EH (cell line): ENCODE measurements at regions not wholly inside any gene's neighbourhood (a gene's known extent, or its start where the extent isn't known, plus 50 kb on each side); places are given as distances from the start of the nearest gene placed in this dataset.
"Not testable (repeated sequence)": the region's sequence is repeated elsewhere in the genome, so short reads cannot be mapped to it uniquely, and the experiment has no call there.

Experiments
- DNase-seq: peaks from one replicate; pipeline ENCODE4 v3.0.0-alpha.2; 2015; ENCODE audit warnings: low read depth

DNA sequence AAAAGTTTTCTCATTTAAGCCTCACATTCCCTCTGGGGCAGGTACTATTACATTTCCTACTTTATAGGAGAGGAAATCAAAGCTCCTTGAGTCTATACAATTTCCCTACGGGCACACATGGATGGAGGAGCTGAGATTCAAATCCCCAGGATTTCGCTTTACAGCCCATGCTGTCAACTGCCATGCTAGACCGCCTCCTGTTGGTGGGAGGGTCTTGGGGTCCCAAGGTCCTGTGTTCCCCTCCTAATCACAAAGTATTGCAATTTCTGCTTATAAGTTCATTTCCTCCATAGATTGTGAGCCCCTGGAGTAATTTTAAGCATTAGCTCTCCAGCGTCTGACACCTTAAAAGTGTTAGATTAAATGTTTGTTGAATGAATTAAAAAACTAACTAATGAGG, 95.9 kb upstream of the SMARCA2 start:
- DNase-seq: no peak

DNA sequence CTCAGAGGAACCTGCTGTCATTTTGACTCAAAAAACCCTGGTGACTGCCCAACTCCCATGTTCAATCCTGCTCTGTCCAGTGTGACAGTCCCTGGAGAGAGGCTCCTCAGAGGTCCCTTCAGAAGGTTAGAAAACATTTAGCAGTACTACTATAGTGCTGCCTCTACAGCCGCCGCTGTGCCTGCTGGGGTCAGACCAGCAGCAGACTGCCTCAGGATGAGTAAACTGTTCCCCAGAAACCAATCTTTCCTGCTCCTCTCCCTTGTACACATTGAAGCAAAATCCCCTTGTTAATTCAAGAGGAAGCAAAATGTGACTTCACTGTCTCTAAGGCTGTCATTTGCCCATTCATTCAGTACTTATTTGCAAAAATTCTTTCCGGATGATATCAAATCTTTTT, 94.8 kb upstream of the SMARCA2 start:
- DNase-seq: no peak

DNA sequence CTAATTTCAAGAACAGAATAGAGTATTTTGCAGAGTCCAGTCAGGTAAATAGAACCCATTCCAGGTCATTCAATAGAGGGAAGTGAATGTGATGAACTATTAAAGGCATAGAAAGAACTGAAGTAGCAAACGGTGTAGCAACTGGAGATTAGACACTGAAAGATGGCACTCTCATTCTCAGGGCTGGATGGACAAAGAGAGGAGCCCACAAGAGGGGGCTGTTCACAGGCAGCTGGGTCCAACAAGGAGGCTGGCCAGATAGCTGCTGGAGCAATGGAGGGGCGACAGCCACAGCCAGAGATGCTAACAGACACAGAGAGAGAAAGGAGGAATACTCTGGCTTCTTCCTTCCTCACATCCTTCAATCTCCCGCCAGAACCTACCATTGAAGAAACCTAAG, 93.1 kb upstream of the SMARCA2 start:
- no peak for DNase-seq

DNA sequence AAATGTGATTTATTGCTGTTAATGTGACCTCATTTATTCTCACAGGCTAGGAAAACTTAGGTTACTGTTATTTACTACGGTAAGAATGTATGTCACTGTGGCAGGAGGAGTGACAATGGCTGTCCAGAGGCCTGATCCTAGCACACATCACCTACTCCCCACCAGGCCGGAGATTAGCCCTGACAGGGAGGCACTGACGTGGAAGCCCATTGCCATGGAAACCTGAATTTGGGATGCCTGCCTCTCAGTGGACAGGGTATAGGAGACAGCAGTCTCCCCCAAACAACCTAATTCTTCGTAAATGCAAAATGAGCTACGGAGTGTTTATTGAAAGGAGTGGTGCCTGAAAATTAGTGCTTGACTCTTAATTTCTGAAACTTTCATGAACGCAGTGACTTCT, 87.6 kb upstream of the SMARCA2 start:
- no peak for DNase-seq

DNA sequence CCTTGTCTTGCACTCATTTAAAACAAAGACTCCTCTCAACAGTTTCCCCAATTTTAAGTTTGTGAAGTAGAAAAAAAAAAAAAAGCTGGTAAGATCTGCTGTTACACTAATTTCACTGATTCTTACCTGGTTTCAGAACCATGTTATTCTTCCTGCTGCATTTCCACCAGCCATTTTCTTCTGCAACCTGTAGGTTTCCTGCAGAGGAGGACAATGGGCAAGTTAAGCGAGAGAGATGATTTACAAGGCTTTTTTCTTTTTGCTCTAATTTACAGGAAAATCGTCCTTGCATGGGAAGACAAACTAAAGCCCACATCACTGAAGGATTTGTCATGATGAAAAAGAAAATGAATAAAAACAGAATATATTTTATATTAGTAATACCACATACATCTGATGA, 86.0 kb upstream of the SMARCA2 start:
- no peak for DNase-seq

DNA sequence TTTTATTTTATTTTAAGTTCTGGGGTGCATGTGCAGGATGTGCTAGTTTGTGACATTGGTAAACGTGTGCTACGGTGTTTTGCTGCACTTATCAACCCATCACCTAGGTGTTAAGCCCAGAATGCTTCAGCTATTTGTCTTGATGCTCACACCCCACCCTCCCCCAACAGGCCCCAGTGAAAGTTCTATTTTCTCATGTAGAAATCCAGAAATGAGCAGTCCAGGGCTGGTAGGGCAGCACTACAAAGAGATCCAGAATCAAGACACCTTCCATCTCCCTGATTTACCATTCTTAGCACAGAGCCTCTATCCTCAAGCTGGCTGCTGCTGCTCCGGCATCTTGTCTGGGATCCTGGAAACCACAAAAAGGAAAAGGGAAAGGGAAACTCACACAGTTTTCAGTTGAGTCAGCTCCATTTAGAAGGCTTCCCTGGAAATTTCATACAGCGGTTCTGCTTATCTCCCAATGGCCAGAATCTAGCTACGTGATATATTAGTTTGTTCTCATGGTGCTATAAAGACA, 85.4 kb upstream of the SMARCA2 start:
- no peak for DNase-seq

DNA sequence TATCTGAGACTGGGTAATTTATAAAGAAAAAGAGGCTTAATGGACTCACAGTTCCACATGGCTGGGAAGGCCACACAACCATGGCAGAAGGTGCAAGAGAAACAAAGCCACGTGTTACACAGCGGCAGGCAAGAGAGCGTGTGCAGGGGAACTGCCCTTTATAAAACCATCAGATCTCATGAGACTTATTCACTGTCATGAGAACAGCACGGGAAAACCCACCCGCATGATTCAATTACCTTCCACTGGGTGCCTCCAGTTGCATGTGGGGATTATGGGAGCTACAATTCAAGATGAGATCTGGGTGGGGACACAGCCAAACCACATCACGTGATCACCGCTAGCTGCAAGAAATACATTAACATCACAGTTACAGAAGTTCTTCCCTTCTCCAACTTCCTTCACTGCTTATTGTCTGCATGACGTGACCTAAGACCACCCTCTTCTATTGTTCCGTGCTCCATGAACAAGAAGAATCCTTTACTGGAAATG, 84.9 kb upstream of the SMARCA2 start:
- not testable (repeated sequence) for DNase-seq

DNA sequence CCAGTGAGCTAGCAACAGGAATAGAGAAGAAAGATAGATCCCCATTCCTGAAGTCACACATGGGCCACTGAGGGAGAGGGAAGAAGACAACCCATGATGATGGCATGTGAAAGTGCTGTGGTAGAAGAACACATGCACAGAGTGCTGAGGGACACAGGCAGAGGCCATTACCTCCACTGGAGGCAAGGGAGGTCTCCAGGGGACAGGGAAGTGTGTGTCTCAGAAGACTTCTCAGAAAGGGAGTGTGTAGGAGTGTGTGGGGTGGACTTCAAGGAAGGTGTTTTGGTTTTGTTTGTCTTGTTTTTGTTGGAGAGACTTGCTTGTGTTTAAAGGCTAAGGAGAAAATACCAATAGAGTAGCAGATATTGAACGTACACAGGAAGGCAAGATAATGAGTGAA, 77.0 kb upstream of the SMARCA2 start:
- DNase-seq: no peak

DNA sequence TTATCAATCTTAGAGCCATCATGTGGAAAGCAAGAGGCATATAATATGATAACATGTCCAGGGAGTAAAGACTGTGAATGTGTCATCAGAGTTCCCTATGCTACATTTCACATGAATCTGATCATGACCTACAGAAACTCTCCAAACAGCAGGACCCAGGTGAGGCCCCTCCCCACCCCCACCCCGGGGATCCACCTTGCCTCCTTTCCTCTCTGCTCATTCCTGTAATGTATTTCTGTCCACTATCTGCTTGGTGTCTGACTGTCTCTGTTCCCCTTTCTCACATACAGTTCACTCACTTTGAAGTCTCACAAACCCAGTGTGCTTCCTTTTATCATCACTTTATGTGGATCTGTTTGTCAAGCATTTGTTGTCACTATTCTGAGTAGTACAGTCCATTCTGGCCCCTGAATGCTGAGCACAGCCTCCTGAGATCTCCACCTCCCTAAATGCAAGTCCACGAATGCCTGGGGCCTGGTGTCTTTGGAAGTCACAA, 76.4 kb upstream of the SMARCA2 start:
- DNase-seq: no peak

DNA sequence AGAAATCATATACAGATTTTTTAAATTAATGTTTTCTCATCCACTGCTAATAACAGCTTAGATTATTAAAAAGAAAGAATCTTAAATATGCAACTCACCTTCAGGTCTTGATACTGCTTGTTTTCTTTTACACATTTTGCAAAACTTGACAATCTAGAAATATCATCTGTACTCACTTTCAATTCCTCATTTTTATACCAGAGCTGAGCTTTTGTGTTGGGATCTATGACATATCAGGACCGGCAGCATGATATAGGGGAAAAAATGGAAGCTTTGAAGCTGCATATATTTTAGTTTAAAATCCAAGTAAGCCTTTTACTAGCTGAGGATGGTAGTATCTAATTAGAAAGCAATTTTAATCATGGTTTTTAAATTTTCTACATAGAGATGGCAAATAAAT, 75.7 kb upstream of the SMARCA2 start:
- no peak for DNase-seq

DNA sequence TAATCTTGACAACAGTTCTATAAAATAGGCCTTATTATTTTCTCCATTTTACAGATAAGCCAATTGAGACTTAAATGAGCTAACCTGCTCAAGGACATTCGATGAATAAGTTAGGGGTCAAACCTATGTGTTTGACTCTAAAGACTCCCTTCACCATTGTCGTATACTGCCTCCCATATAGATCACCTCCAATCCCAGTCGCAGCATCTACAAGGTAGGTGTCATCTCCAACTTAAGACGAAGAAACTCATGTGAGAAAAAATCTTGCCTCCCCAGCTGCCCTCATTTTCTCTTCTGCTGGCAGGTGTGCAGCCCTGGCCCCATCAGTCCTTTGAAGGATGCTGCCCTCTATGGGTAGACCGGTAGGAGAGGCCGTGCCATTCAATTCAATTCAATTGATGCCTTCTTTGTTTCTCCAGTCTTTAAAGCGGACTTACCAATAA, 75.2 kb upstream of the SMARCA2 start:
- DNase-seq: peak; percentile 9

DNA sequence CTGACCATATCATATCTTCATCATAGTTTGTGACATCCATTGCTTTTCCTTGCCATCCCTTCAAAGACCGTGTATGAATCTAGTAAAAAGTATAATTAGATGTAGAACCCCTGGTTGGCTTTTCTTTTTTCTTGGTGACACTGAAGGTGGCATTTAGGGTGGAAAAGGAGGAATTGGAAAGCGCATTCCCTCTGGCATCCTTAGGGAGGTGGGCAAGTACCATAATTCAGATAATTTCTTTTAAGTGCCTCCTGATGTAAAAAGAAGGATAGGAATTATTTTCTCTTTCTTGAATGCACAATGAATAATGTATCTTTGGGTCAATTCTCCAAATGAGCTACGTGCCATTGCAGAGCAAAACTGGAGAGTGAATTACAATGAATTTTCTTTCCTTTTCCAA, 73.2 kb upstream of the SMARCA2 start:
- peak; percentile 21 for DNase-seq

DNA sequence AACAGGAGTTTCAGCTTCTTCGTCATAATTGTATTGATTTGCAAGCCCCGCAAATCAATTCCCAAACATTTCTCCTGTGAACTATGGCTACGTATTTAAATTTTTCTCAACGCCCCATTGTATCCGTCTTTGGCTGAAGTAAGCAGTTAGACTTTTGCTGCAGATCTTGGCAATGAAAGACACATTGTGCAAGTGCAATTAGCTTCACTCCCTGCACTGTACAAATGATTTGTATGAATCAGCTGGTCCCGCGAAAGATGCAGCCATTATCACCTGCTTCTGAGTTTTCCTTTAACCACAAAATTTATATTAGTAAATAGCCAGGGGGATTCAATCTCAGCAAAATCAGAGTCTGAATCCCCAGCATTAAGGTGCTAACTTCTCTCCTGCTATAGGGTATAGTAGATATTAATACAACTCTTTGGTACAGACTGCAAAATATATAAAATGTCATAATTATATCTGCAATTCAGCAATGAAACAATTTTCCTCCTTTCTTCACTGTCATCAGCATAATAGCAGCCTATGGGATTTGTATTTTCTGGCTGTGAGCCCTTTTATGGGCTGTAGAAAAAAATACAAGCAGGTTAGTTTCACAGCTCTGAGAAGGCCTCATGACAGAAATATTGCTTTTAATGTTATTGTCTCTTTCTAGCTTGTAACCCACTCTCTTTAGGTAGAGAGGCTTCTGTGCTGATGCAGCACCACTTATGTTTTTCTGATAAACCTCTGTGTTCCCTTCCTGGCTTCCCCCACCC, 68.4 kb upstream of the SMARCA2 start:
- no peak for DNase-seq

DNA sequence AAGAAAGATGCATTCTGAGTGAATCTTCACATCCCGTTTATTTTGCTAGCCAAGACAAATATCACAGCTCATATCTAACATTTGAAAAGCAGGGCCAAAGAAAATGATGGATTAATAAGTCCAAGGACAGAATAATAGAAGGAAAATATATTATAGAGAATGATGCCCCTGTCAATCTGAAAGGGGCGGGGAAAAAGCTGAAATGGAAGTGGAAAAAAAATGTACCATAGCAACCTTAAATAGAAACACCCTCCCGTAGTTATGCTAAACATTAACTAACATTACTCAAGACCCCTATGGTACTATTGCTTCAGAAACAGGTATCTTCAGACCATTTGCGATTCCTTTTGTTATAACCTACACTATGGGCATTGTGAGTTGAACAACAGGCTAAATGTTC, 67.7 kb upstream of the SMARCA2 start:
- no peak for DNase-seq

DNA sequence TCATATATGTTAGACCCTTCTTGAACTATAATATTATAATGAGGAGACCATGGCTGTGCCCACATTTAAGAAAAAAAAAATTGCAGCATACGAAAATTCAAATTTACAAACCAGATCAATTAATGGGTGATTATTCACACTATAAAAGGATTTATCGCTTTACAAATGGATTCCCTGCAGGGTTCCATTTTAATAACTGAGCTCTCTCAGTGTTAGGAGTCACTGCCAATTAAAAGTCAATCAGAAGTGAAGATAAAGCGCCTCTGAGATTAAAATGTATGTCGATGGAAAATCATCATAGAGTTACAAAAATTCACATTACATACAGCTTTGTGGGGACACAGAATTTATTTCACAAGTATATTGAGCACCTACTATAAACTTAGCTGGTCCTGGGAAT, 66.6 kb upstream of the SMARCA2 start:
- DNase-seq: no peak

DNA sequence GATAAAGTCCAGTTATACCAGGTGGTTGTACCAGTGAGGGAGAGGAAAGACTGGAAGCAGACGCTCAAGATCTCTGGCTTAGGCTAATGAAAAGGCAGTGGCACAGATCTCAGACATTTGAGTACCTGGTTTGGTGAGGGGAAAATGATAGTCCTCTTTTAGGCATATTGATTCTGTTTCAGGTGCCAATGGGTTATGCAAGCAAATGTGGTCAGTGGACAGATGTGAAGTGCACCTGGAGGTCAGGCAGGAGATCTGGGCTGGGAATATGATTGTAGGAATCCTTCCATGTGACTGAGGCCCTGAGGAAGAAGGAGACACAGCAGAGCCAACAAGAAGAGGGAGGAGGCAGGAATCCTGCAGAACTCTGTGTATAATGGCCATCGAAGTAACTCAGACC, 63.7 kb upstream of the SMARCA2 start:
- no peak for DNase-seq

DNA sequence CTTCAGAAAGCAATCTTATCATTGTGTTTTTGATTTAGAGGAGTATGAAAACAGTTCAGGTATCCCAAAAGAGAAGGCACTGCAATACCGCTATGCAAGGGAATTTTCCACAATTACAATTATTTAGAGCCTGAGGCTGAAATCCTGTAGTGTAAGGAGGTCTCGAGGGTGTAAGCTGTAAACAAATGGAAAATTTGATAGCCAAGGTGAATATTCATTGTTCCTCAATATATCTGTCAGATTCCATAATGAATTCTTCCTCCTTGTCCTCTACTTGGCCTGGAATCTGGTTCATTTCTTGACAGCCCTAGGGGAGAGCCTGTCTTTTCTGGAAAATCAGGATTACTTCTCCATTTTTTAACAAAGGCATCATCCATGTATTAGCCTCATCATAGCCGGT, 63.1 kb upstream of the SMARCA2 start:
- no peak for DNase-seq

DNA sequence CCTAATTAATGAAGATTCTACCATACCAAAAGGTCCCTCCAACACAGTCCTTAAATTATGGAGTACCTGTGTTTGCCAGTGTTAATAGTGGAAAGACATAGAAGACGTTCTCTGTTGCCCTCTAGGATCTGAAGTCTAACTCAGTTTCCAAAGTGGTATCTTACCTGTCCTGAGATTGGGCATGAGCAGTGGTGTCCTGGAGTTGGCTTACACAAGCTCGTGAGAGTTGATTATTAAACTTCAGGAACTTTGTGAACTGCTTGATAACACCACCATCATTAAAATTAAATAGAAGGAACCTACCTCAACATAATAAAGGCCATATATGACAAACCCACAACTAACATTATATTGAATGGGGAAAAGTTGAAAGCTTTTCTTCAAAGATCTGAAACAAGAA, 60.9 kb upstream of the SMARCA2 start:
- DNase-seq: no peak

DNA sequence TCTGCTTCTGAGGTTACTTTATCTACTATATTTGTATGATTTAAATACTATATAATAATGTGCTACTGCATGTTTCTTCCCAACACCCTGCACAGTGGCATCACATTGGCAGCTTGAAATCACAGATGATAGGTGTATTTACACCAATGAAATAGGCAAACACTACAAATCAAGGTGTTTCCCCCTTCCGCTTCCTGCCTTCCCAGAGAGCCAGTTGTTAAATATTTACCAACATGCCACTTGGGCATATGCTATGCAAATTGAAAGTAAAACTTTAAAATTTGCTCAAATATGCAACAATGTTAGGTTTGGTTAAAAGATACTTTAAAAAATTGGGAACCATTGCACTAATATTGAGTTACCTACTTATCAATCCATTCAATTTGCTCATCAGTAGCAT, 58.2 kb upstream of the SMARCA2 start:
- DNase-seq: no peak

DNA sequence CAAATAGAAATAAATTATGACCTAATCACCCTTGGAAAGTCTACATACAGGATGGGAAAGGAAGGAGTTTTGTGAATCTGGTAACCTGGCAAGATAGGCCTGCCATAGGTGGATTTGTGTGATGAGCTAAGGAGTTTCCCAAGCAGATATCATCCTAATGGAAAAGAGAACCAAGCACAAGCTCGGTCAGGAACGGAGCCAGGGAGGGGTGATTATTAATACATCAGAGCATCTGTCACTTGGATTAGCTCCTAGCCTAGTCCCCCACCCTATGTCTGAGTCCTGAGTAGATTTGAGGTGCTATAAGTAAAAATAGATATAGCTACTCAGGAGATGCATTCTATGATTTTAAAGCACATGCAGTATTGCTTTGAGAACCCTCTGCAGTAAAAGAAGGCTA, 57.3 kb upstream of the SMARCA2 start:
- no peak for DNase-seq

DNA sequence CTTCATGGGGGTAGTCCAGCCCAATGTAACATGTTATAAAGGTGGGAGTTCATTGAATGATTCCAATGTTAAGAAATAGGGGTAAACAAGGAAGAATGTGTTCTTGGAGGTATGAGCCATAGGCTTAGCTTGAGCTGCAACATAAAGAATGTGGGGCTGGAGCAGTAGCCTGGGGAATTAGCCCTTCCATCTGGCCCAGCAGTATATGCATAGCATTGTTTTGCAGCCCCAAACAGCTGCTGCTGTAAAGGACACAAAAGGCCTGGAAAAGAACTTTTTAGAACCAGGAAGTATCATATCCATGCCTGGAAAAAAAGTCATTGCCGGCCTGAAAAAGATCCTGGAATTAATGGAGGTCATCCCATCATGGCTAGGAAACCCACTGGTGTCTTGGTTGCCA, 55.8 kb upstream of the SMARCA2 start:
- no peak for DNase-seq

DNA sequence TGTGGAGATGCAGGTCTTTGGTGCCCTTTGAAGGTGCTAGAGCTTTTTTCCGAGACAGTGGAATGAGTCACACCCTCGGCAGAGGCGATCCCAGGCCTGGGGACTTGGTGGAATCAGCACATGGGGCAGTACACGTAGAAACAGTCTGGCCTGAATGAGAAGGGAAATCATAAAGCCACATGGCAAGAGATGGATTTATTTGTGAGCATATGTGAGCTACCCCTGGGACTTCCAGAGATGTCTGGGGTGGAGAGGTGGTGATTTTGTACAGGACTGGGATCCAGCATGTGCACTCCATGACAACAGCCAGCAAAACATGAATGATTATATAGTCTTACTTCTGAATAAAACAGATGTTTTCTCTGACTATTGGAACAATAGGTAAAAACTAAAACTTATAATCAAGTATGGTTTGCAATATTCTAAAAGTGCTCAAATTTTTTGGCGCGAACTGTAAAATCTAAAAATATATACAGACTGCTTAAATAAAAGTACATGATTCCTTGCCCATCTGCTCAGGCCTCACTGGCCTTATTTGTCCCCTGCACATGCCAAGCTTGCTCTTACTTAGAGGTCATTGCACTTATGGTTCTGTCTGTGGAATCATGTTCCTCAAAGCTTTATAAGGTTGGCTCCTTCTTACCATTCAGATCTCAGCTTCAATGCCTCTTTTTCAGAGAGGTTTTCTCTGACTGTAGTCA, 54.7 kb upstream of the SMARCA2 start:
- no peak for DNase-seq

DNA sequence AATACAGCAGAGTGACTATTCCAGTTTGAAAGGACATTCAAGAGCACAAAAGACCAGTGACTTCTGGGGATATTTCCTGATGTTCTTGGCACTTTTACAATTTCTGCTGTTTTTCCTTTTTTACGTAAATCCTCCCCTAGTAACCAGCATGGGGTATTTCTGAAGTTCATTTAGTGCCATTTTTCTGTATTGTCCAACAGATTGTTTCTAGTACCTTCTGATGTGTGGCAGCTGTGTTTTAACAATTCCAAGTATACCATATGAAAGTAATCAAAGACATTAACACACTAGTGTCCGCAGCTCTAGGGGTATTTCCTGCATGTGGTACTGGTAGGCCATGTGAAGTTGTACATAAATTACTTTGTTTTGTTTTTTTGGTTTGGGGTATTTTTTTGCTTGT, 53.0 kb upstream of the SMARCA2 start:
- DNase-seq: no peak
